AG09309 (cell line): ENCODE measurements at regions not wholly inside any gene's neighbourhood (a gene's known extent, or its start where the extent isn't known, plus 50 kb on each side); places are given as distances from the start of the nearest gene placed in this dataset.

ENCODE experiments used
- DNase-seq: peaks from one replicate; pipeline ENCODE4 v3.0.0-alpha.2; 2010; ENCODE audit warnings: low read depth
- H3K4me3 ChIP-seq: 2 replicates; pipeline ENCODE4 v1.5.1; 2011; ENCODE audit warnings: mild to moderate bottlenecking, low read depth, low read length, moderate library complexity; ENCODE audit not compliant: control insufficient read depth
- TF ChIP-seq, protein P1 (sequence below): IDR thresholded peaks from 2 replicates; pipeline ENCODE4 v1.5.1; 2011; ENCODE audit warnings: mild to moderate bottlenecking, low read depth, low read length, inconsistent platforms; ENCODE audit not compliant: insufficient read depth, control insufficient read depth; ENCODE audit errors: missing control alignments

GRCh38 chr21:28228636-28228995 is 764.1 kb downstream of the LTN1 start:
- TF ChIP-seq, protein P1, sequence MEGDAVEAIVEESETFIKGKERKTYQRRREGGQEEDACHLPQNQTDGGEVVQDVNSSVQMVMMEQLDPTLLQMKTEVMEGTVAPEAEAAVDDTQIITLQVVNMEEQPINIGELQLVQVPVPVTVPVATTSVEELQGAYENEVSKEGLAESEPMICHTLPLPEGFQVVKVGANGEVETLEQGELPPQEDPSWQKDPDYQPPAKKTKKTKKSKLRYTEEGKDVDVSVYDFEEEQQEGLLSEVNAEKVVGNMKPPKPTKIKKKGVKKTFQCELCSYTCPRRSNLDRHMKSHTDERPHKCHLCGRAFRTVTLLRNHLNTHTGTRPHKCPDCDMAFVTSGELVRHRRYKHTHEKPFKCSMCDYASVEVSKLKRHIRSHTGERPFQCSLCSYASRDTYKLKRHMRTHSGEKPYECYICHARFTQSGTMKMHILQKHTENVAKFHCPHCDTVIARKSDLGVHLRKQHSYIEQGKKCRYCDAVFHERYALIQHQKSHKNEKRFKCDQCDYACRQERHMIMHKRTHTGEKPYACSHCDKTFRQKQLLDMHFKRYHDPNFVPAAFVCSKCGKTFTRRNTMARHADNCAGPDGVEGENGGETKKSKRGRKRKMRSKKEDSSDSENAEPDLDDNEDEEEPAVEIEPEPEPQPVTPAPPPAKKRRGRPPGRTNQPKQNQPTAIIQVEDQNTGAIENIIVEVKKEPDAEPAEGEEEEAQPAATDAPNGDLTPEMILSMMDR = no peak
- no peak for DNase-seq
- no peak overlapping the region for H3K4me3 ChIP-seq

DNA sequence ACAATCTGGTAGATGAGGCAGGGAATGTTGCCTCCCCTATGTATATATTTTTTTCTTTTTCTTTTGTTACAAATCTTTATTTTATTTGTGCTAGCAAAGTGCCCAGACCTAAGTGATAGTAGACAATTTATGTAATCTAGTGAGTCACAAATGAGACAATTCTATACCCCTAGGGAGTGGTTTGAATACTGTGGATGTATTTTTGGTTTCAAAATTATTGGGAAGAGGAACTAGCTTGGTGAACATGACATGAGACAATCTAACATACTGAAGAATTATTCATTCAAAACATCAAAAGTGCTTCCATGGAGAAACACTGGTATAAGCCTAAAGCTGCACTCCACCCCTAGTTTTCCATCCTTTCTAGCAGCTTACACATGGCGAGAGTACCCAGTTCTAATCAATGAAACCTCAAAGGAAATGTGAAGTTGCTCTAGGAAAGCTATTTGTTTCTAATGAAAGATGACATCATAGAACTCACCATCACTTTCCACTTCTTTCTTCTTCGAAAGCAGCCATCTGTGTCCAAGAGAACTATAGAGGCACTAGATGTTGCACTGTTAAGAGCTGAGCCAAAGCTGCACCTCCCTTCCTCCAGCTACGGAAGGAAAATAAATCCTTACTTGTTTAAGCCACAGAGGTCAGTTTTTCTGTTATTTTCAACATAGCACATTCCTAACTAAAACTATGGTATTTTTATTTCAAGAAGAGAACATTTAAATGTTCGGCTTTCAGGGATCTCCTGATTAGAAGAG is 764.6 kb downstream of the LTN1 start:
- no peak overlapping the region for H3K4me3 ChIP-seq
- TF ChIP-seq, protein P1 = no peak
- no peak for DNase-seq

GRCh38 chr21:28226563-28226962 is 766.1 kb downstream of the LTN1 start:
- no peak for DNase-seq
- TF ChIP-seq, protein P1 = no peak
- H3K4me3 ChIP-seq = no peak overlapping the region

DNA sequence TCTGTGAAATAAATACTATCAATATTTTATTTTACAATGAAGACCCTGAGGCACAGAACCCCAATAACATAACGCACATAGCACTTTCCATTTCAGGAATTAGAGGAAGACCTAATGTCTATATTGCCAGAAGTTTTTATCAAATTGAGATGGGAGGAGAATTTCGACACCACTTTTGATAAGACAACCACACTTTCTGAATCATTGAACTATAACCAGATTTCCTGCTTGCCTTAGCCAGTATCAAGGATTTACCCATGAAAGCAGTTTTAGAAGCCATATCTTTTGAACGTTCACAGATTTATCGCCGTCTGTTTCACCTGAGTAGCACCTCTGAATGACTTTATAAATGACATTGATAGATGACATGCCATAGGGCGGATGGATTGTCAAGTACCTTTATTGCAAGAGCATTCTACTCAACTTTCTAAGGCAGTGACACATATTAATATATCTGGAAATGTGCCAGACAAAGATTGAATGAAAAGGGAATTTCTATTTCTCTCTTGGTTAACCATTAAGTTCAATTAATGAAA is 768.4 kb downstream of the LTN1 start:
- H3K4me3 ChIP-seq = no peak overlapping the region
- DNase-seq = no peak
- TF ChIP-seq, protein P1 = no peak

DNA sequence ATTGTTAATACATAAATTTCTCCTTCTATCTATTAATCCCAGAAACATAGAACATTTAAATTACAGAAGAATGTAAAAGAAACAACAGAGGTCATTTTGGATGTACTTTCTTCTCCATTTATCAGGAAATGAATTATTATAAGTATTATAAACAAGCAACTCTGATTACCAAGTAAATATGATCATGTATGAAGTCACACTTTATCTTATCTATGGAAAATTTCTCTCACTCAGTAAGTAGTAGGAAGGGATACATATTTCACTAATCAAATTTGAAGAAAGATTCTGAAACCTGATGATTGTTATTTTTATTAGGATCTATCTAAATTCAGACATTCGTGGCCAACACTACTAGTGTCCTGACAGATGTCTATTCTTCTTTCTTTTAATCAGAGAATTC is 770.7 kb downstream of the LTN1 start:
- no peak for DNase-seq
- TF ChIP-seq, protein P1 = no peak
- H3K4me3 ChIP-seq = no peak overlapping the region

DNA sequence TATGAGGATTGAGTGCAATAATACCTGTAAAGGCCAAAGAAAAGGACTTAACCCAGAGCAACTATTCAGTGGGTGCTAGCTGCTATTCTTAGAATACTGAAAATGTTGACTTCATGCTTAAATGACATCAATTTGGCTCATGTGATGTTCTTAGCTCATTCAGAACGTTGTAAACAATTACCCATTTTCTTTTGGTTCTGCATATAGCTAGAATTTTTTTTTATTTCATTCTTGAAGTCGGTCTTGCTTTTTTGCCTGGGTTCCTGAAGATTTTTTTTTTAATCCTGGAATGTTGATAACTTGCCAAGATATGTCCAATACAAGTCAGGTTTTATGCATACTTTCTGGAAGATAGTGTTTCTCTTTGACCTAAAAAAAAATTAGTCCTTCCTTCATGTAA is 772.0 kb downstream of the LTN1 start:
- no peak for DNase-seq
- TF ChIP-seq, protein P1 = no peak
- no peak overlapping the region for H3K4me3 ChIP-seq

GRCh38 chr21:28216976-28217523 is 775.6 kb downstream of the LTN1 start:
- TF ChIP-seq, protein P1 = no peak
- no peak for DNase-seq
- H3K4me3 ChIP-seq = no peak overlapping the region
